HG03460 (cell line): ENCODE measurements at regions not wholly inside any gene's neighbourhood (a gene's known extent, or its start where the extent isn't known, plus 50 kb on each side); places are given as distances from the start of the nearest gene placed in this dataset.

Experiments
- ATAC-seq: cut with Tn5 transposase; IDR thresholded peaks from one replicate; pipeline ENCODE4 v1.9.1; 2021; ENCODE audit not compliant: unreplicated experiment

DNA sequence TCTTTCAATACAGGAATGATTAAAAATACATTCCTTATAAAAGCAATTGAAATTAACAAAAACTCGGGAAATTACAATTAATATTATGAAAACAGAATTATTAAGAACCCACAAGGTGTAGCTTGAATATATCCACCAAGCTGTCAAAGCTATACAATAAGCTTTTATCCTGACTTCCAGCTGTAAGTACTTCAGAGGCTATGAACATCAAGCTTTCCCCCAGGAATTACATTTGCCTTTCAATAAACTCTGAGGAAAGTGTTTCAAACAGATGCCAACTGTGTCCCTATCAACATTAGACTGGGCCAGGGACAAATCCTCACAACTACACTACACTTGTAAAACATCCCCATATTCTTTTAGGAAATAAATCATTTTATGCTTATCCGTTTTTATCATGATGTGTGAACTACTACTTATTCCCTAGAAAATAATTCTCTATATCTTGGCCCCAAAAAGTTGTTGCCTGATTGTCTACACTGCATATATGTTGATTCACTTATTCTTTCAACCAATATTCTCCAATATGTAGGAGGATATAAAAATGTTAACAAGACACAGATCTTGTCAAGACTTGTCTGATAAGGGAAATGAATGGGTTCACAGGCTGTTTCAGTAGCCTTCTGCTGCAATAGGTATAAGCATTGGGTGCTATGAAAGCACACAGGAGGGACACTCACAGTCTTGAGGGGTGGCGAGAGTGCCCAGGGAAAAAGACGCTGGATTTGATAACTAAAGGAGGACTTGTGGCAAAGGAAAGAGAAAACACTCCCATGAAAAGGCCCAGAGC, 494.1 kb downstream of the CENPC start:
- ATAC-seq: no peak

DNA sequence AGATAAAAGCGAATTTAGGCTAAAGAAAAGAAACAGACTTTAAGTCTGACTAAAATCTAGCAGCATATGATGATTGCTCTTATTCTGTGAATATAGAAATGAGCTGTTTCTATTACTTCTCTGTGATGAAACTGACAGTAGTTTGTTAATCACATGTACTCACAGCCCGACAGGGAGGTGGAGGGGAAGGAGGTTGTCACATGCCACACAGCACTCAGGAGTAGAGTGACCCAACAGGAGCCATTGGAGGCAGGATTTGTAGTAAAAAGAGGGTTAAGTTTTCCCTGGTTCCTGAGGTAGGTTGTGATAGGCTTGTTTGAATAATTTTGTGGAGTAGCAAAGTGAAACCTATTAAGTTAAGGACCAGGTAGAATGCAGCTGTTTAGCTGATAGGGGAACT, 495.9 kb downstream of the CENPC start:
- no peak for ATAC-seq

DNA sequence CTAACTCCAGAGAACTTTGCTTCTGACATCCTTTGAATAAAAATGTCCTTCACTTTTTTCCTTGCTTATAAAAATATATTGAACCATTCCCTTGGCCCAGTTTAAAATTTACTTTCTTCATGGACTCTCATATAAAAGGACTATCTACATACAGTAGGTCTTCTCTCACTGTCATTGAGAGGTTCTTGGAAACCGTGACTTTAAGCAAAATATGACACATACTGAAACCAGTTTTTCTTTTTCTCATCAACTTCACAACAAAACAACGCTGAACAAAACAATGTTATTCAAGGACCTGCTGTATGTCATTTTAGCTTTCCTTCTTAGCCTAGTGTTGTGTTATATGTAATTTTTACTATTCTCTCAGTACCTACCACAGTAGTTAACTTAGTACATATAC, 496.8 kb downstream of the CENPC start:
- no peak for ATAC-seq

DNA sequence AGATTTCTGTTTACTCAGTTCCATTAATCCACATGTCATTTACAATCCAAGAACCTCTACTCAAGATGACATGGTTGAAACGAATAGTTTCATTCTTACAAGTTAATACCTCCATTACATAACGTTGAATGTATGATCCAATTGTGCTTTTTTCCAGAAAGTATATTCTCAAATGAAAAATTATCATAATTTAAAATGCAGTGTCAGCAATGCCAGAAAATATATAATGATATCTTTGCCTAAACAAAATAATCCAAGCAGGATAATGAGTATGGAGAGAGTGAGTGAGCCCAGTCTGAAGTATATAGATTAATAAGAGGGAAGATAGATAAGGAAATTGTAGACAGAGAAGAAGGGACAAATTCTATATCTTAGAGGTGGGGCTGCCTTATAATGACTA, 505.0 kb downstream of the CENPC start:
- no peak for ATAC-seq

DNA sequence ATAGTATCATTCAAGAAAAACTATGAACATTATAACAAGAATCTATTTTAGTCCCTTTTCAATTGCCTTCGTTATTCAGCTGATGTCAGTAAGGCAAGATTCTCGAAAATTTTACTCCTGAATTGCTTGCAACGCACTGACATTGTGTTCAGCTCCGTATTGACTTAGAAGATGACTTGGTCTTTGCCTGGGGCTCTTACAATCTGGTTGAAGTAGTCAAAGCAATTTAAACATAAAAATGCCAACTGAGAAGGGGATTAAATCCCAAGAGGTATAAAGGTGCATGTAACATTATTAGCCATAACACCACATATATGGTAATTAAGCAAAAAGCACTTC, 507.1 kb downstream of the CENPC start:
- no peak for ATAC-seq

DNA sequence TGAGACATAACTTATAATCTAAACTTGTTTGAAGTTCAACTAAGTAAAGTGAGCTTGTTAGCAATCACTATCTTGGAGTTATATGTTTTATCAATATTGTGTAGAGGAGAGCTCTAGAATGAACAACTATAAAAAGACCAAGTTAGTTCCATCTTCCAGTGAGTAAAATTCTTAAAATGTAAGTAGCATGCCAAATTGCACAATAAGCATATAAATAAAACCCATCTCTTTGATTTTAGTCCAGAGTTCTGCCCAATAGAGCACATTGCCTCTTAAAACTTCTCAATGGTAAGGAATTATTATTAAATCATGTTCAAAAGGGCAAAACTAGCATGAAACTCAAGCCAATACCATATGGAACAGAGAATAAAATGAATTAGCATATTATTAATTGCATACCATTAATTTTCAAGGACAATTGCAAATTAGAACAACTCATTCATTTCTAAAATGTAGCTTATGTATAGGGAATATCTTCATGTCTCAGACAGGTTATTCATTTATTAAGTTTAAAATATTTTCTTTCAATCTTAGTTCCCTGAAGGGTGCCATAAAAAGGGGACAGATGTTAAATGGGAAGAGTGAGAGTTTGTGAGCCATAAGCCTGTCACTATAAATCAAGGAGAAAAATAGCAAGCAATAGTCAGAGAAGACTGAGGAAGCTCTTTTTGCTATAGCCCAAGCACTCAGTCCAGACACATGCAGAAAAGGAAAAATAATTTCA, 507.6 kb downstream of the CENPC start:
- ATAC-seq: no peak

DNA sequence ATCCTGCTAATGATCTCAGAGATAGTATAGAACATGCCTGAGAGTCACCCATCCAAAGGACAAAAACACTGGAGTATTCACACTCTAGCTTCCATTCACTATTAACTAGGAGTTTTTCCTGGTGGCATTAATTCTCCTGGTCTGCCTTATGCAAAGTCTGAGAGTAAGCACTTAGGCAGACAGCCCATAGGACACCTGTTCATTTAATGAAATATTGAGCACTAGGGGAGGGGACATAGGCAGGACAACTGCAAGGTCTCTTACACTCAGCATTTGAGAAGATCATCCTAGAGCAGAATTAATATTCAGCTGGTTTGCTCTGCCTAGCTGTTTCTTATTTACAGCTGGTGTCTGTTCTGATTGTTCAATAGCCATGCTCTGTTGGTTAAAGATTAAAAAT, 508.5 kb downstream of the CENPC start:
- ATAC-seq: no peak

DNA sequence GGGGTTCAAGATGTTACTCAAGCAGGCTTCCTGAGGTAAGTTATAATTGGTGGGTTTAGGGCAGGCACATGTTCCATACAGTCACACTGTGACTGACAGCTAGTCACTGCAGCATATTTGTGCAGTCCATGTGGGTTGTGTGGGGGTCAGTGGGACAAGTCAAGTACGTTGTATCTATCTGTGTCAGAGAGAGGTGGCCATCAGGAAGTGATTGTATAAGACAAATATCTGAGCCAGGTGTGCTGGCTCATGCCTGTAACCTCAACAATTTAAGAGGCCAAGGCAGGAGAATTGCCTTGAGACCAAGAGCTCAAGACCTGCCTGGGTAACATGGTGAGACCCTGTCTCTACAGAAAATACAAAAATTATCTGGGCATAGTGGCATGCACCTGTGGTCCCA, 509.3 kb downstream of the CENPC start:
- ATAC-seq: no peak

DNA sequence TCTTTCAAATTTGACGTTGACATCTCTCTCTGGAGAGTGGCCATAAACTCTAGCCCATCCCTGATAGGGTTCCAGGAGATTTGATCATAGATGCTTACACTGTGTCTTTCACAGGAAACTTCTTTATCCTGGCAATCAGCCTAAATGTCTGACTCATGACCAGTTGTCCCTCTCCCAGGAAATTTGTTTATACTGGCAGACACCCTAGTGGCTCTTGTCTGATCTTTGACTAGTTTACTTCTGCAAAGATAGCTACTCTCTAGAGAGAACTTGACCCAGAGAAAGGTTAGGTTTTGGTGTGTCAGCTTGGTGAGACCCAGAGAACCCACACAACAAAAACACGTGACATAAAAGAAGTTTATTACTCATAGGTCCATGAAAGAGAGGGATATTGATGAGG, 509.8 kb downstream of the CENPC start:
- ATAC-seq: no peak

DNA sequence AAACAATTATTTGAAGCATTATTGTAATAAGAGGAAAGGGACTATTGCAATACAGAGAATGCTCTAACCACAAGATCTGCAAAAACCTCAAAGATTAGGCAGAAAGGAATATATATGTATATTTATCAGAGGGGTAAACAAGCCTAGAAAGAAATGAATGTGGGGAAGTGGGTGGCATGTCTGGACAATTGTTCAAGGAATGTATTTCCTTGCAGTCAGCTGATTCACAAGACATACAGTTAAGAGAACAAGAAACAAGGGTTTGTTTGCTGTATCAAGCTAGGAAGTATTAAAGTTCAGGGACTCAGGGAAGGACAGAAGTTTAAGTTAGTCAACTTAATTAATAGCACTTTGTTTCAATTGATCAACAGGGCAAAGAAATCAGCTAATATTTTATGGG, 514.7 kb downstream of the CENPC start:
- no peak for ATAC-seq

DNA sequence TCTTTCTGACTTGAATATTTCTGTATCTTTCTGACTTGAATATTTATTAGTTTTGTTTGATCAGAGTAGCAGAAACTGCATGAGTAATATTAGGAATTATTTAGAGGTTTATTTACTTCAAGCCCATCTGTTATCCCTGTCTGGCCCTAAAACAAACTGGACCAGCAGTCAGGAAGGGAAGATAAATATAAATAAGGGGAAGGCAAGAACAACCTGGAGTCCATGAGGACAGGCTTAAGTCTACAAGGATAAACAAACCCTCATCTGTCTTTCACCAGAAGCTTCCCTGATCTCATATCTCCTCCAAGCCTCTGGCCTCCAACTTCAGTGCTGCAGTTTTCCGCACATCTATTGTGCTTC, 524.9 kb downstream of the CENPC start:
- ATAC-seq: no peak

DNA sequence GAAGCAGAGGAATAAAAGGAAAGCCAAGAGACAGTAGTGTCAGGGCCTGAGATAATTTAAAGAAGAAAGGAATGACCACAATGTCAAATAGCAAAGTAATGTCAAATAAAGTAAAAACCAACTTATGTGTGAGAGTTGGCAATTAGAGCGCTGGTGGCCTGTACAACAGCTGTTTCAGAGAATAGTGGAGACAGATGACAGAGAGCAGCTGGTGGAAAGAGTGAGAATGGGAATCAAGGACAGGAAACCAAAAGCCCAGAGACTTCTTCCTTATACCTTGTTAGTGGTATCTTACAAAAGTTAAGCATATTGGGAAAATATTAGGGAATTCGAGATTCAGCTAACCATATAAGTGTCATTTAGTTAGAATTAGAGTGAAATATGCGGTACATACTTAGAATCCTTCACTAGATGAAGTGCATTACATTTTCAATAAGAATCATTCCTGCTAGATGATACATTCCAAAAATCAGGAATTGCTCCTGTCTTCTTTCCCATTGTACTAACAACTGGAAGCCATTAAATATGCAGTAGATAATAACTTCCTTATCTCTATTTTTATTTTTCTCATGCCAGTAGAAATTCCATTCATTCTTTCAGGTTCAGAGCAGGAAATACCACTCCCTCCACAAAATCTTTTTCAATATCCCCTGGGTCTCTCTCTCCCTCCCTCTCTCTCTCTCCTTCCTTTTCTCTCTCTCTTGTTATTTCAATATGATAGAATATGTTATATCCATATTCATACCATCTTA, 525.4 kb downstream of the CENPC start:
- ATAC-seq: no peak

DNA sequence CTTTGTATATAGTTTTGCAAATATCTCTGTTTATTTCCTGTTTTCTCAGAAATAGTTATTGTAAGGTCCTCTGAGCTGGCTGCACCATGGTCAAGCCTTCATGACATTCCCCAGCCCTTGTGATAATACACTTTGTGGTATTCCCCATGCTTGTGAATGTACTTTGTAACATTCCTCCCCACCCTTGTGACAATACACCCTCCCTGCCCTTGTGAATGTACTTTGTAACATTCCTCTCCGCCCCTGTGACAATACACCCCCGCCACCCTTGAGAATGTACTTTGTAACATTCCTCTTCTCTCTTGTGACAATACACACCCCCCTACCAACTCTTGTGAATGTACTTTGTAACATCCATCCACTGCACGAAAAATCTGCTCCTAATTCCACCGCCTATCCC, 530.7 kb downstream of the CENPC start:
- no peak for ATAC-seq

DNA sequence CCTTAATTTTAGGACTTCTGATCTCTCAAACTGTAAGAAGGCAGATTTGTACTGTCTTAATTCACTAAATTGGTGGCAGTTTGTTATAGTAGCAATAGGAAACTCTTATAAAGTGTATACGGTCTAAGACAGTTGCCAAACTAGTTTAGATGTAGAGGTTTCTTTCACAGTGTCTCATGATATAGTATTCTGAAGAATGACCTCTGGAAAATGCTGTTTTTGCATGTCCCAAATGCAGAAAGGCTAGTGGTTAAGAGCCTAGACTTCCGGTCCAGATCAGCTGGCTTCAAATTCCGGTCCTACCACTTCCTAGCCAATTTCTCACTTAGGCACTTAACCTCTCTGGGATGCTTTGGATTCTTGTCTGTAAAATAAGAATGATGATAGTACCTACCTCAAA, 538.5 kb downstream of the CENPC start:
- ATAC-seq: no peak

DNA sequence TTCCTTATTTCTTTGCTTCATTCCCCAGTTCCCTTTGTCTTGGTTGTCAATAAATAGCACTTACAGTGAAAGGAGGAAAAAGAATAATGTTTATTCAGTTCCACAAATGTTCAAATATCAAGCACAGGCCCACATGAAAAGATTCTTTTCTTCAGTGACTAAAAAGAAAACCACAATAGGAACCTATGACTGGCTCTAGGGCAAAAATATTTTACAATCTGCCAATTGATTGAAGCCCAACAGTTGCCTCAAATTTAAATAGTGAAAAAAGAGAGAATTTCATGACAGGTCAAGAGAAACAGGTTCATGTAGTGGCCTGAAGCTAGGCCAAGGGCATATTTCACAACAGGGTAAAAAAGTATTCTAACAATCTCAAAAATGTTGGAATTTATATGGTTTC, 553.8 kb downstream of the CENPC start:
- no peak for ATAC-seq

DNA sequence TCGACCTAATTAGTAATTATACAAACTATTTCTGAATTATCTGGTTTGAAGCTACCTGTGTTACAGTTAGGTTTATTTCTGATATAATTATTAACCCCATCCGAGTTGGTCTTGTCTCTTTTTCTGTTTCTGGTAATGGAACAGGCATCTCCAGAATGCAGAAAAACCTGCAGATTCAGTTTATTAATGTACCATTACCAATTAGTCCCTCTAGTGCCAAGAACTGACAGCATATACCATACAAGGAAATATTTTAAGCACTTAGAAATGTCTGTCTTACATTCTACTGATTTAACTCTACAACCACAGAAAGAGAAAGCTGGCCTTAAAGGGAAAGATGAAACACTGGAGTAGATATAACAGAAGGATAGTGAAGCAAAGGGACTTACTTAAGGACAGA, 570.6 kb downstream of the CENPC start:
- no peak for ATAC-seq

DNA sequence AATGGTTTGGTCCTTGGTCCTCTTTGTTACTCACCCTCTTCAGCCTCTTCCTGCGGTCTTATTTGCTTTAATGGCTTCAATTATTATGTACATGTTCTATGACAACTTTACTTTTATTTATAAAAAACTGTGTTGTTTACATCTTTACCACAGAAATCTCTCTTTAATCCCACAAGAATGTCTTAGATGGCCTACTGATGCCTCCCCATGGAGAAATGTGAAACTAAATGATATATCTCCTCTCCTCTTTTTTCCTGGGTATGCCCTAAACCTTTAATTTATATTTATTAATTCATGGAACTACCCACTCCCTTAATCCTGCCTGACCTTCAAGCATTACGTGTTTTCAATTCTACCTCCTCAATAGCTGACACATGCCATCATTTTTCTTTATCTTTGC, 573.2 kb downstream of the CENPC start:
- no peak for ATAC-seq

DNA sequence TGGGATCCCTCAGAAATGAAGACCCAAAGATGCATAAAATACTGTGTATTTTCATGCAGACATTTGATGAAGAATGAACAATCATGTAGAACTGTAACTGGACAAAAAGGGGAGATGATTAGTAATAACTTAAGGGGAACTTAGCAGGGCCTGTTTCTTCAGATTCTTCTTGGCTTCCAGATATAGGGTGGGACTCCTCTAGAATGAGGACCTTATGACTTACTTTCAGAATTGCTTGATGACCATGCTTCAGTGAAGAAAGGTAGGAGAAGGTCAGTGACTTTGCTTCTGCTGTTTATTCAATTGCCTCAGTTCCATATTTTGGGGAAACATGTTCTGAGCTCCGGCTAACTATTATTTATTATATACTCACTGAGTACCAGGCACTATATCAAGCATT, 580.8 kb downstream of the CENPC start:
- ATAC-seq: no peak

DNA sequence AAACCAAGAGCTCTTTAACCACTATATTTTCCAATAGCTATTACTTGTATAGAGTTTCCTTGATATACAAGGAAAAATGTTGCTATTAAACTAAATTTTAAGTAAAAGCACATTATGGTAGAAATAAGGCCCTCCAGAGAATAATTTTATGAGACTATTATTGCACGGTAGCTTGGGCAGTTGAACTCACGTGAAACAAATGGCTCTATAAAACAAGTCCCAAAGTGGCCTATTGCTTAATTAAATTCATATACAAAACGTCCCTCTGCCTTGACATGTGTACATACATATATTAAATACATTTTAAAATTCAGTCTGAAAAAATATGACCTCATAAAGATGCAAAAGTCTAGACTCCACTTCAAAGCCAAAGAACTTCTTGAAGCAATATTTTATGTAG, 582.2 kb downstream of the CENPC start:
- ATAC-seq: no peak

DNA sequence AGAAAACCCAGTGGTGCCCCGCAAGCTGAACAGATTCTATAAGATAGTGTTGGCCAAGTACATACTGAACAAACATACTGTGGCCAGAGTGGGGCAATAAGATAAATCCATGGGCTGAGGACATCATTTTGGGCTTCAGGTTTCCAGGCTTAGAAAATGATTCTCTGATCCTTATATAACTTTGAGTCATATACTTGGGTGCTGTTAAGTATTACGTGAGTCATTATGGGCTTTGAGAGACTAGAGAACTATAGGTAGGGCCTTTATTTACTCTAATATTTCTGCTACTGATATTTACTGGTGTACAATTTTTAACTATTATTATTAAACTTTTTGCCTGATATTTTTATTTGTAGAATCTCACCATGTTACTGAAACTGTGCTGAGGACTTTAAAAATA, 586.1 kb downstream of the CENPC start:
- ATAC-seq: no peak

DNA sequence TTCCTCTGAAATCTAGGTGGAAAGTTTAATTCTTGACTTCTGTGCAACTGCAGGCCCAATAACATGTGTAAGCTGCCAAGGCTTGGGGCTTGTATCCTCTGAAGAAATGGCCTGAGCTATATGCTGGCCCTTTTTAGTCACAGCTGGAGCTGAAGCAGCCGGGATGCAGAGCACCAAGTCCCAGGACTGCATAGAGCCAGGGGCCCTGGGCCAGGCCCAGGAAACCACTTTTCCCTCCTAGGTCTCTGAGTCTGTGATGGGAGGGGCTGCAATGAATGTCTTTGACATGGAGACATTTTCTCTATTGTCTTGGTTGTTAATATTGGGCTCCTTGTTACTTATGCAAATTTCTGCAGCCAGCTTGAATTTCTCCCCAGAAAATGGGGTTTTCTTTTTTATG, 588.5 kb downstream of the CENPC start:
- ATAC-seq: no peak

DNA sequence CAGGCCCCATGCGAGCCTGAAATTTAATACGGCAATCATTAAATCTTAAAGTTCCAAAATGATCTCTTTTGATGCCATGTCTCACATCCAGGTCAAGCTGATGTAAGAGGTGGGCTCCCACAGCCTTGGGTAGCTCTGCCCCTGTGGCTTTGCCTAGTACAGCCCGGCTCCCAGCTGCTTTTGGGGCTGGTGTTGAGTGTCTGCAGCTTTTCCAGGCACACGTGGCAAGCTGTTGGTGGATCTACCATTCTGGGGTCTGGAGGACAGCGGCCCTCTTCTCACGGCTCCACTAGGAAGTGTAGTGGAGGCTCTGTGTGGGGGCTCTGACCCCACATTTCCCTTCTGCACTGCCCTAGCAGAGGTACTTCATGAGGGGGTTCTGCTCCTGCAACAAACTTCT, 588.9 kb downstream of the CENPC start:
- no peak for ATAC-seq
